Esophagus muscularis mucosa (tissue), 4 donors: ENCODE measurements at regions not wholly inside any gene's neighbourhood (a gene's known extent, or its start where the extent isn't known, plus 50 kb on each side); places are given as distances from the start of the nearest gene placed in this dataset.

Experiments
- DNase-seq: peaks from one replicate; pipeline ENCODE4 v3.0.0-alpha.2; 2017; ENCODE audit errors: extremely low spot score
- H3K27ac ChIP-seq, 4 donors: fragments of 200-600 bp; sonication (generic); replicated peaks in 1 of 4; 1 replicate in 3 of 4; 2 replicates in 1 of 4; pipeline ENCODE4 v1.5.1; 2016 to 2019; ENCODE audit warnings: mild to moderate bottlenecking in 1 of 4
- H3K27me3 ChIP-seq, 4 donors: fragments of 200-600 bp; sonication (generic); one replicate each; pipeline versions ENCODE4 v1.5.1 to v1.6.0; 2016 to 2019
- H3K36me3 ChIP-seq, 4 donors: fragments of 200-600 bp; sonication (generic); one replicate each; pipeline ENCODE4 v1.5.1; 2016 to 2019
- H3K4me1 ChIP-seq, 4 donors: fragments of 200-600 bp; sonication (generic); one replicate each; pipeline ENCODE4 v1.5.1; 2016 to 2019
- H3K4me3 ChIP-seq, 4 donors: fragments of 200-600 bp; sonication (generic); 1 replicate in 2 of 4; 2 replicates in 2 of 4; pipeline ENCODE4 v1.5.1; 2016 to 2019; ENCODE audit warnings: mild to moderate bottlenecking in 4 of 4, moderate library complexity in 1 of 4
- H3K9me3 ChIP-seq, 4 donors: fragments of 200-600 bp; sonication (generic); 1 replicate in 3 of 4; 2 replicates in 1 of 4; pipeline ENCODE4 v1.5.1; 2016 to 2019
- EP300 ChIP-seq: sonication (generic); formaldehyde crosslinking; IDR thresholded peaks from one replicate; pipeline ENCODE4 v1.6.1; 2017; ENCODE audit warnings: antibody characterized with exemption
- POLR2A ChIP-seq: fragments of 450-650 bp; IDR thresholded peaks from one replicate; pipeline ENCODE4 v1.6.1; 2017; ENCODE audit warnings: antibody characterized with exemption, moderate library complexity, mild to moderate bottlenecking, low read depth
- POLR2AphosphoS5 ChIP-seq, 2 donors: sonication (generic); formaldehyde crosslinking; IDR thresholded peaks; one replicate each; pipeline ENCODE4 v1.6.1; 2017; ENCODE audit warnings: antibody characterized with exemption in 2 of 2
- WGBS: methylation state at CpG from one replicate; pipeline ENCODE4 v1.1.5; 2018; 5-methylcytosine and 5-hydroxymethylcytosine counted together
- intact Hi-C: fragments of 100-400 bp; cut with DNase I; formaldehyde crosslinking; loops from one replicate; pipeline ENCODE4 v1.15.1; 2023
- TF ChIP-seq, protein P1 (sequence below), 3 experiments: fragments of 200-600 bp in 2 of 3; fragments of 450-650 bp in 1 of 3; sonication (generic) in 2 of 3; IDR thresholded peaks; one replicate each; pipeline ENCODE4 v1.5.1; 2017 to 2019; ENCODE audit warnings: antibody characterized with exemption in 3 of 3, mild to moderate bottlenecking in 2 of 3, moderate library complexity in 1 of 3

DNA sequence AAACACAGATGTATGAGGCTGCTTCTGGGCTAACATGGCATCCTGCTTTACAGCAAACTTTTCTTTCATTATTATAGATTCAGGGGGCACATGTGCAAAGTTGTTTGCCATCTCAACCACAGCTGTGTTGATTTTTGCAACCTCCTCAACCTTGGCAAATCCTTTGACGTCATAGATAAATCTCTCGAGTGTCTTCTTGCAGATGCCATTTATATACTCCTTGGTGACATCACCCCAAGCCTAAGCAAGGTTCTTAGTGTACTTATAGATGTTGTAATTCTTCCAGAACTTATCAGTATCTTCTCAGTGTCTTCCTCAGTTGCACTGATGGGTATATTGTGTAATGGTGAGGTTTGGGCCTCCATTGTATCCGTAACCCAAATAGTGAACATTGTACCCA, 135.4 kb upstream of the RPH3A start:
- no peak overlapping the region for H3K4me3 ChIP-seq
- intact Hi-C loops = no loop called here
- no peaks in the 10 kb centered on the region for H3K9me3 ChIP-seq
- H3K27me3 ChIP-seq = peaks cover 0 to 11% (median 0%) of the 10 kb centered on the region in 4 donors
- TF ChIP-seq, protein P1, sequence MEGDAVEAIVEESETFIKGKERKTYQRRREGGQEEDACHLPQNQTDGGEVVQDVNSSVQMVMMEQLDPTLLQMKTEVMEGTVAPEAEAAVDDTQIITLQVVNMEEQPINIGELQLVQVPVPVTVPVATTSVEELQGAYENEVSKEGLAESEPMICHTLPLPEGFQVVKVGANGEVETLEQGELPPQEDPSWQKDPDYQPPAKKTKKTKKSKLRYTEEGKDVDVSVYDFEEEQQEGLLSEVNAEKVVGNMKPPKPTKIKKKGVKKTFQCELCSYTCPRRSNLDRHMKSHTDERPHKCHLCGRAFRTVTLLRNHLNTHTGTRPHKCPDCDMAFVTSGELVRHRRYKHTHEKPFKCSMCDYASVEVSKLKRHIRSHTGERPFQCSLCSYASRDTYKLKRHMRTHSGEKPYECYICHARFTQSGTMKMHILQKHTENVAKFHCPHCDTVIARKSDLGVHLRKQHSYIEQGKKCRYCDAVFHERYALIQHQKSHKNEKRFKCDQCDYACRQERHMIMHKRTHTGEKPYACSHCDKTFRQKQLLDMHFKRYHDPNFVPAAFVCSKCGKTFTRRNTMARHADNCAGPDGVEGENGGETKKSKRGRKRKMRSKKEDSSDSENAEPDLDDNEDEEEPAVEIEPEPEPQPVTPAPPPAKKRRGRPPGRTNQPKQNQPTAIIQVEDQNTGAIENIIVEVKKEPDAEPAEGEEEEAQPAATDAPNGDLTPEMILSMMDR (IDR thresholded peaks at IDR 0.05) = no peak
- TF ChIP-seq EP300 (no peak), POLR2AphosphoS5 (IDR thresholded peaks at IDR 0.05) (no peak), POLR2A (no peak)
- WGBS = 89% methylated on average over 3 of the region's 3 CpGs
- no peak overlapping the region for H3K27ac ChIP-seq
- no peak for DNase-seq
- no peaks in the 10 kb centered on the region for H3K36me3 ChIP-seq
- H3K4me1 ChIP-seq = no peaks in the 10 kb centered on the region

- Histone ChIP-seq H3K27ac (no peak overlapping the region), H3K4me1 (no peaks in the 10 kb centered on the region), H3K36me3 (no peaks in the 10 kb centered on the region), H3K4me3 (no peak overlapping the region), H3K27me3 (peaks cover 0 to 36% (median 0%) of the 10 kb centered on the region in 4 donors), H3K9me3 (no peaks in the 10 kb centered on the region)
- WGBS = 30% methylated on average over 8 of the region's 8 CpGs
- no peak for DNase-seq
- TF ChIP-seq, protein P1 (IDR thresholded peaks at IDR 0.05) = no peak
- TF ChIP-seq POLR2A (no peak), EP300 (no peak), POLR2AphosphoS5 (IDR thresholded peaks at IDR 0.05) (no peak)
- intact Hi-C loops = no loop called here
Observed at GRCh38 chr12:112664569-112664968, 127.0 kb upstream of the RPH3A start.

DNA sequence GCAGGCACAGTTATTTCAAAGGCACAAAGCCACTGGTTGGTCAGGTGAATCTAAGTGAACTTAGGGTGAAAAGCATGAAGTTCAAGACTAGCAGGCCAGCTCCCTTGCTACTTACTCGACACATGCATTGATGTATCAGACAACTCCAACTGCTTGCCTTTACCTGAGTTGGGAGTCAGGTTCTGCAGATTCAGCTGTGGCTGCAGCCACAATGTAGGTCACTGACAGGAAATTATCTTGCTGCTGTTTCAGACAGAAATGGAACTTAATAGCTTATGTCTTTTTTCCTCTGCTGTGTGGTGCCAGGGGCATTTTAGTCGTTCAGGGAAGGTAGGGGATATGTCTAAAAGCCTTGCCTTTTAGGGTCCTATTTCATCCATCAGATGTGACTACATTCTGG, 125.6 kb upstream of the RPH3A start:
- DNase-seq = no peak
- Histone ChIP-seq H3K27me3 (peaks cover 0 to 27% (median 0%) of the 10 kb centered on the region in 4 donors), H3K27ac (no peak overlapping the region), H3K36me3 (no peaks in the 10 kb centered on the region), H3K9me3 (no peaks in the 10 kb centered on the region), H3K4me3 (no peak overlapping the region), H3K4me1 (no peaks in the 10 kb centered on the region)
- TF ChIP-seq POLR2A = no peak
- no peak for TF ChIP-seq POLR2AphosphoS5 (IDR thresholded peaks at IDR 0.05)
- TF ChIP-seq, protein P1 (IDR thresholded peaks at IDR 0.05) = no peak
- no peak for TF ChIP-seq EP300
- WGBS = 78% methylated on average over 2 of the region's 2 CpGs
- intact Hi-C loops = no loop called here

- Histone ChIP-seq H3K27me3 (peaks cover 0 to 25% (median 5%) of the 10 kb centered on the region in 4 donors), H3K36me3 (no peaks in the 10 kb centered on the region), H3K27ac (no peak overlapping the region), H3K4me1 (no peaks in the 10 kb centered on the region), H3K9me3 (no peaks in the 10 kb centered on the region), H3K4me3 (no peak overlapping the region)
- no peak for DNase-seq
- TF ChIP-seq, protein P1 (IDR thresholded peaks at IDR 0.05) = no peak
- no peak for TF ChIP-seq EP300
- TF ChIP-seq POLR2AphosphoS5 (IDR thresholded peaks at IDR 0.05) = no peak
- no peak for TF ChIP-seq POLR2A
- WGBS = 77% methylated on average over 1 of the region's 1 CpG
- intact Hi-C loops = no loop called here
Observed at GRCh38 chr12:112671564-112671963, 120.0 kb upstream of the RPH3A start.

DNA sequence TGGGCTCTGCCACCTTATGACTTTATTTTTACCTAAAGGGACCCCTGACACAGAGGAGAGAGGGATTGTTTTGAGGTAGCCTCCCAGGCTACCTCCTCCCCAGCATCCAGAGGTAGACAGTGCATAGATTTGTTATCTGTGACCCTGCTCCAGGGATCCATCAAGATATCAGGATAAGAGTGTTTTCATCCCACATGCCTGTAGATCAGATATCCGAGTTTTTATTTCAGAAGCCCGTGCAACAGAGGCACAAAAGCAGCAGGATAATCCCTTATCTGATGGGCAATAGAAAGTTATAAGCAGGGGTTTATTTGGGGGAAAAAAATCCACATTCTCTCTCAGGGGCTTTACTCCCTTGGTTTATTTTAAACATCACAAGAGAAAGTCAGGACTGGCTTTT, 117.0 kb upstream of the RPH3A start:
- Histone ChIP-seq H3K9me3 (no peaks in the 10 kb centered on the region), H3K4me3 (no peak overlapping the region), H3K4me1 (no peaks in the 10 kb centered on the region), H3K27me3 (peaks cover 0 to 25% (median 5%) of the 10 kb centered on the region in 4 donors), H3K36me3 (no peaks in the 10 kb centered on the region), H3K27ac (no peak overlapping the region)
- DNase-seq = no peak
- TF ChIP-seq POLR2A = no peak
- no peak for TF ChIP-seq EP300
- no peak for TF ChIP-seq POLR2AphosphoS5 (IDR thresholded peaks at IDR 0.05)
- TF ChIP-seq, protein P1 (IDR thresholded peaks at IDR 0.05) = no peak
- intact Hi-C loops = no loop called here
- WGBS = 22% methylated on average over 2 of the region's 2 CpGs
